GM23248 (cell line): ENCODE measurements at regions not wholly inside any gene's neighbourhood (a gene's known extent, or its start where the extent isn't known, plus 50 kb on each side); places are given as distances from the start of the nearest gene placed in this dataset.
A peak's percentile ranks its signal among the peaks of the same experiment; 100 is the strongest.
"Not testable (repeated sequence)": the region's sequence is repeated elsewhere in the genome, so short reads cannot be mapped to it uniquely, and the experiment has no call there.

Source experiments
- DNase-seq: peaks from one replicate; pipeline ENCODE4 v3.0.0-alpha.2; 2015
- H2AFZ ChIP-seq: fragments of 200-600 bp; sonication (generic); 2 replicates; pipeline ENCODE4 v1.6.1; 2016; ENCODE audit warnings: antibody characterized with exemption
- H3F3A ChIP-seq: fragments of 200-600 bp; sonication (generic); 2 replicates; pipeline ENCODE4 v1.6.1; 2016; ENCODE audit warnings: mild to moderate bottlenecking, antibody characterized with exemption, mixed run types; ENCODE audit not compliant: insufficient read depth
- H3K27ac ChIP-seq: fragments of 200-600 bp; sonication (generic); 2 replicates; pipeline ENCODE4 v1.5.1; 2016; ENCODE audit warnings: mild to moderate bottlenecking
- H3K27me3 ChIP-seq: fragments of 200-600 bp; sonication (generic); replicated peaks from 2 replicates; pipeline ENCODE4 v1.6.1; 2016; ENCODE audit warnings: mild to moderate bottlenecking; ENCODE audit not compliant: insufficient read depth
- H3K36me3 ChIP-seq: fragments of 200-600 bp; sonication (generic); 2 replicates; pipeline ENCODE4 v1.6.1; 2016; ENCODE audit warnings: low read depth, mild to moderate bottlenecking
- H3K4me1 ChIP-seq: fragments of 200-600 bp; sonication (generic); 2 replicates; pipeline ENCODE4 v1.6.1; 2016; ENCODE audit warnings: mild to moderate bottlenecking; ENCODE audit not compliant: insufficient read depth
- H3K4me2 ChIP-seq: fragments of 200-600 bp; sonication (generic); one replicate; pipeline ENCODE4 v1.6.1; 2016; ENCODE audit warnings: mild to moderate bottlenecking; ENCODE audit not compliant: unreplicated experiment
- H3K4me3 ChIP-seq: fragments of 200-600 bp; sonication (generic); 2 replicates; pipeline ENCODE4 v1.5.1; 2016; ENCODE audit warnings: mild to moderate bottlenecking
- H3K79me2 ChIP-seq: fragments of 200-600 bp; sonication (generic); 2 replicates; pipeline ENCODE4 v1.6.1; 2016; ENCODE audit warnings: mild to moderate bottlenecking; ENCODE audit not compliant: insufficient read depth
- H3K9ac ChIP-seq: fragments of 200-600 bp; sonication (generic); 2 replicates; pipeline ENCODE4 v1.6.1; 2016; ENCODE audit warnings: mild to moderate bottlenecking
- H3K9me2 ChIP-seq: fragments of 200-600 bp; sonication (generic); 2 replicates; pipeline ENCODE4 v1.6.1; 2016; ENCODE audit warnings: mixed run types, mild to moderate bottlenecking, moderate library complexity; ENCODE audit not compliant: insufficient read depth
- H3K9me3 ChIP-seq: fragments of 200-600 bp; sonication (generic); one replicate; pipeline ENCODE4 v1.6.1; 2017; ENCODE audit warnings: low read depth
- H4K20me1 ChIP-seq: fragments of 200-600 bp; sonication (generic); 2 replicates; pipeline ENCODE4 v1.6.0; 2016; ENCODE audit not compliant: insufficient read depth
- EZH2 ChIP-seq: fragments of 200-600 bp; sonication (generic); IDR thresholded peaks from 2 replicates; pipeline ENCODE4 v1.6.1; 2018; ENCODE audit warnings: antibody characterized with exemption, mild to moderate bottlenecking; ENCODE audit not compliant: insufficient read depth, poor library complexity, severe bottlenecking
- EZH2phosphoT487 ChIP-seq: fragments of 200-600 bp; sonication (generic); IDR thresholded peaks from 2 replicates; pipeline ENCODE4 v1.6.1; 2018; ENCODE audit warnings: antibody characterized with exemption, moderate library complexity, mild to moderate bottlenecking, low read depth; ENCODE audit not compliant: insufficient read depth
- WGBS, 2 experiments: methylation state at CpG; one replicate each; pipeline ENCODE4 v1.1.6; 2015 to 2017; ENCODE audit warnings: low lambda C conversion rate in 2 of 2, low coverage in 1 of 2; ENCODE audit errors: missing lambda C conversion rate in 2 of 2; 5-methylcytosine and 5-hydroxymethylcytosine counted together
- in situ Hi-C: fragments of 300-500 bp; cut with MboI; formaldehyde crosslinking; loops from 2 replicates; pipeline ENCODE4 v1.15.0; 2020

DNA sequence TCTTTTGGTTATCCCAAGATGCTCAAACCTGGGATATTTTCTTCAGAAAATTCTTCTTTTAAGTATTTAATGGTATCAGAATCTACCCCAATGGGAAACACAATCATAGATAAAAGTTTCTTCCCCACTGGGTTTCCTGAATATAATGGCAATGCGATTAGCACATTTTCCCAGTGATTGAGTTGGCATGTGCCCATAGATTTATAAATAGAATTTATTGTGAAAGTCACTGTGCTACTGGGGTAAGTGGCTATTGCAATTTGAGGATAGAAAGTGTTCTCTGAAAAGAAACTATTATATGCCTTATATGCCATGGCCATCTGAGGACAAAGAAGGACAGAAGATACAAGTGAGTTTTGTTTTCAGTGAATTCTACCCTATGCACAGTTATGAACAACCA, 99.0 kb upstream of the RBMS3 start:
- no peak for DNase-seq
- no peak overlapping the region for H3K9ac ChIP-seq
- no peak for TF ChIP-seq EZH2
- TF ChIP-seq EZH2phosphoT487 = no peak
- H3K4me1 ChIP-seq = peaks cover 40% of the 10 kb centered on the region
- H3K4me3 ChIP-seq = no peak overlapping the region
- in situ Hi-C loops = no loop called here
- no peak overlapping the region for H2AFZ ChIP-seq
- H3K79me2 ChIP-seq = no peaks in the 10 kb centered on the region
- H3K9me2 ChIP-seq = no peaks in the 10 kb centered on the region
- H3K4me2 ChIP-seq = no peak overlapping the region
- peaks cover 38% of the 10 kb centered on the region for H3F3A ChIP-seq
- H4K20me1 ChIP-seq = no peaks in the 10 kb centered on the region
- no peaks in the 10 kb centered on the region for H3K36me3 ChIP-seq
- H3K9me3 ChIP-seq = no peaks in the 10 kb centered on the region
- no peaks in the 10 kb centered on the region for H3K27me3 ChIP-seq
- H3K27ac ChIP-seq = no peak overlapping the region
- WGBS, 2 experiments = 70 to 86% methylated on average over 1 of the region's 1 CpG

DNA sequence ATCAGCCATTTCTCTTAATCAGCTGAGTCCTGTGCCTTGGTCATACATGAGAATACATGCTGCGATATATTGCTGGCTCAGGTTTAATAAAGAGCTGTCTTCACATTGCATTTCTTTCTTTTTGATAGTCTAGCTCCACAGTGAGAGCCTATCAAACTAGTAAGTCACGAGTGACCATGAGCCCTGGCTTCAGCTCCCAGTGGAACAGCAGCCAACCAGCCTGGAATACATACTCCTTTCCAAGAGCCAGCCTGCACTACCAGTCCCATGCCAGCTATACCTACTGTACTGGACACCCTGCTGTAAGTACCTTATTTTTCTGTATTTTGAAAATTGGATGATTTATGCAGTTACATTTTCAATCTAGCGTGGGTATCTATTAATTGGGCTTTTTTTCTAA, 98.0 kb upstream of the RBMS3 start:
- H3K4me3 ChIP-seq, H3K36me3 ChIP-seq, H2AFZ ChIP-seq, H3K9me3 ChIP-seq, DNase-seq, H4K20me1 ChIP-seq, in situ Hi-C loops, H3K27me3 ChIP-seq, H3K79me2 ChIP-seq, H3K9me2 ChIP-seq, H3K9ac ChIP-seq: not testable (repeated sequence)
- peaks cover 49% of the 10 kb centered on the region for H3K4me1 ChIP-seq
- peaks cover 48% of the 10 kb centered on the region for H3F3A ChIP-seq
- WGBS, 2 experiments = 89 to 92% methylated on average over 3 of the region's 3 CpGs
- peak overlapping the region; percentile 68 for H3K4me2 ChIP-seq
- H3K27ac ChIP-seq = peak overlapping the region; percentile 87

DNA sequence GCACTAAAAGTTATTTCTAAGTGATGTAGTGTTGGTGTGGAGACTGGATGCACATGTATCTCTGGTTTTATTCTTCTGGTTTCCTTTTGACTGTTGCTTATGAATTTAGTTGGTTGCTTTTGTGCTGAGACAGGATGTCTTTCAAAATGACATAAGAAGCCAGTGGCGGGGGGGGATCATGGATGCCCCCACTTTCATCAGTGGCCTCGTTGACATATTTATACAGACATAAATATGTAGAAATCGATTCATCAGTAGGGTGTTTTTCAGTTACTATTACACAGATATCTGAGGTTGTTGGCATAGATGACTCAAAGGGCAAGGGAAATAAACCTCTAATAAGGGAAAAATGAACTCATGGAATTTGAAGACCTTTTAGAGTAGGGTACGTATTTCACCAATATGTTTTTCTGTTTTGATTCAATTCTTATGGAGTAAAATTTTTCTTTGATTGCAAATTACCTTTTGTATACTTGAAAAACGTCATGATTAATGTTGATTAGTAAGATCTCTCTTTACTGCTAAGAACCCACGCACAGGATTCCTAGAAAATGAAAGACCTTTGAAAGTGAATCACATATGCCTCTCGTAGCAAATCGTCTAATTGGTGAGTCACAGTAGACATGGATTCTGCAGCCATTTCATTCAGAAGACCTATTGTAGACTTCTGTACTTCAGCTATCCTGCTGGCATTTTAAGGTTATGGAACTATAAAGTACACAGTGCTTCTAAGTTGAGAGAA, 97.4 kb upstream of the RBMS3 start:
- peak; percentile 93 for DNase-seq
- Histone ChIP-seq H4K20me1 (no peaks in the 10 kb centered on the region), H3K4me1 (peaks cover 53% of the 10 kb centered on the region), H3K27me3 (no peaks in the 10 kb centered on the region), H2AFZ (peak overlapping the region; percentile 9; the same call in 1 of the 2 replicates), H3K9me2 (no peaks in the 10 kb centered on the region), H3K79me2 (no peaks in the 10 kb centered on the region), H3K36me3 (no peaks in the 10 kb centered on the region), H3F3A (peaks cover 50% of the 10 kb centered on the region), H3K27ac (peak overlapping the region; percentile 87), H3K4me2 (peak overlapping the region; percentile 68), H3K9me3 (no peaks in the 10 kb centered on the region), H3K4me3 (peak overlapping the region; percentile 44), H3K9ac (peak overlapping the region; percentile 17)
- TF ChIP-seq EZH2 (no peak), EZH2phosphoT487 (no peak)
- in situ Hi-C loops = no loop called here
- 10 to 12% methylated on average over 8 of the region's 8 CpGs for WGBS, 2 experiments

DNA sequence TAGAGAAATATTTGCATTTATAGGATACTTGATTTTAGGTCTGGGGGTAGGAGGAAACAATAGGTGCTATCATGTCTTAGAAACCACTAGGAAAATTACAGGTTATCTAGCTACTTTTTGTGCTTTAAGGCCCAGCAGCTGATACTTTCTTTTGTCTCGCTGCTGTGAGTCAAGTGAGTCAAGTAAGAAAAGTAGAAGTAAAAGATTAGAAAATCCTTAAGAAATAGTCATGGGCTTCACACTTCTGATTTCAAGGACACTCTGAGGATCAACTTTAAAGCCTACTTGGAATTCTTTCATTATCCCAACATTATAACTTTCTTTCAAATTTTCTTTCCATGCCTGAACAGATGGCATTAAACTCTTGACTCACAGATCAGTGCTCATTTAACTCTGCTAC, 95.2 kb upstream of the RBMS3 start:
- TF ChIP-seq EZH2 (no peak), EZH2phosphoT487 (no peak)
- peak overlapping the region; percentile 58 for H3K4me2 ChIP-seq
- H3K36me3 ChIP-seq = no peaks in the 10 kb centered on the region
- no peaks in the 10 kb centered on the region for H3K79me2 ChIP-seq
- WGBS, 2 experiments = 75 to 90% methylated on average over 1 of the region's 1 CpG
- peak; percentile 61 for DNase-seq
- no peaks in the 10 kb centered on the region for H3K9me3 ChIP-seq
- no peaks in the 10 kb centered on the region for H3K9me2 ChIP-seq
- H3K4me3 ChIP-seq = no peak overlapping the region; the same call in 1 of the 2 replicates
- no peaks in the 10 kb centered on the region for H3K27me3 ChIP-seq
- in situ Hi-C loops = no loop called here
- no peaks in the 10 kb centered on the region for H4K20me1 ChIP-seq
- H2AFZ ChIP-seq = no peak overlapping the region
- peak overlapping the region; percentile 40 for H3K9ac ChIP-seq
- peaks cover 53% of the 10 kb centered on the region for H3K4me1 ChIP-seq
- peaks cover 50% of the 10 kb centered on the region for H3F3A ChIP-seq
- H3K27ac ChIP-seq = peak overlapping the region; percentile 87

DNA sequence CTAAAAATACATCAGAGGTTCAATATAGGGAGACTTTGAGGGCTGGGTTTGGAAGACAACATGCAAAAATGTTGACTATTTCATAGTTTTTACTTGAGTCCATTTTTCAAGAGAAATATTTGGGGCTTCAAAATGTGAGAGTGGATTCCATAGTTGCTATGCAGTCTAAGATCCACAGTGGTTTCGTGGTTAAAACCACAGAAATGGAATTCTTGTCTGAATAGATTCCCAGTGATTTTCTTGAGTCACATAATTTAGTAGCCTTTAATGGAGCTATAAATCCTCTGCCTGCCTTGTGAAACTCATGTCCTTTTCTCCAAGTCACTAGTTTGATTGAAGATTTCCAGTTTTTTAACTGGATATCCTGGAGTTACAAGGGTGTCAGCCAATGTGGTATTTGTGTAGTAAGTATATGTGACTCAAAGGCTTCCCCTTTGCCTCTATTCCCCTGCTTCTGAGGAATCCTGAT, 94.7 kb upstream of the RBMS3 start:
- H3K36me3 ChIP-seq = no peaks in the 10 kb centered on the region
- DNase-seq = peak; percentile 93
- no peaks in the 10 kb centered on the region for H3K27me3 ChIP-seq
- H3K9ac ChIP-seq = peak overlapping the region; percentile 40
- H3K9me2 ChIP-seq = no peaks in the 10 kb centered on the region
- no peaks in the 10 kb centered on the region for H3K9me3 ChIP-seq
- H3K27ac ChIP-seq = peak overlapping the region; percentile 87
- peak overlapping the region; percentile 58 for H3K4me2 ChIP-seq
- H3K4me1 ChIP-seq = peaks cover 53% of the 10 kb centered on the region
- no peaks in the 10 kb centered on the region for H4K20me1 ChIP-seq
- H3K4me3 ChIP-seq = no peak overlapping the region; the same call in 1 of the 2 replicates
- peaks cover 50% of the 10 kb centered on the region for H3F3A ChIP-seq
- in situ Hi-C loops = no loop called here
- TF ChIP-seq EZH2 (no peak), EZH2phosphoT487 (peak; percentile 98; the same call in 1 of the 2 replicates)
- H2AFZ ChIP-seq = no peak overlapping the region
- 0 to 6% methylated on average over 1 of the region's 1 CpG for WGBS, 2 experiments
- H3K79me2 ChIP-seq = no peaks in the 10 kb centered on the region
